ENCODE measurements at regions not wholly inside any gene's neighbourhood (a gene's known extent, or its start where the extent isn't known, plus 50 kb on each side); places are given as distances from the start of the nearest gene placed in this dataset.

DNA sequence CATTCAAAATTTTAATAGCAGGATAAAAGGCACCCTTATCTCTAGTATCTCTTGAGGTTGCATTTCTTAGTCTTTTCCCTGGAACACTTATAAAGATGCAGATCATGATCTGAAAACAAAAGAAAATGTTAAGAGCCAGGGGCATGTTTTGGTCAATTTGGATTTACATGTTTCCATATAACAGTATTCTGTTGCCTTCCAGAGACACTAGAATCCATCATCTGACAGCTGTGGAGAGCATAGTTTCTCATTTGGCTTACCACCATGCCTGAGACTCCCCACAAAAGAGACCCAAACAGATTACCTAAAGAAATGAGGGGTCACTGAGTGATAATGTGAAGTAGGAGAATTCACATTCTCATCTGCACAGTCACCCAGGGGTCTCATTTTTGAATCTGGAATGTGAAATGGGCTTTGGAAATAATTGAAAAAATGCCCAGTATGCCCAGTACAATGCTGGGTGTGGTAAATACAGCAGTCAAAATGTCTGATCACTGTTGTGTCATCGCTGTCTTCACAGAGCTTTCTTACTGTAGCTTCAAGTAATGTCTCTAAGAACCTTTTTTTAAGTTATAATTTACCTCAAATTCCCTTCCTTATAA, 79.9 kb upstream of the ZBTB20 start:
- no peak for TF ChIP-seq POLR2A (IDR thresholded peaks at IDR 0.05)
- TF ChIP-seq, protein P1, sequence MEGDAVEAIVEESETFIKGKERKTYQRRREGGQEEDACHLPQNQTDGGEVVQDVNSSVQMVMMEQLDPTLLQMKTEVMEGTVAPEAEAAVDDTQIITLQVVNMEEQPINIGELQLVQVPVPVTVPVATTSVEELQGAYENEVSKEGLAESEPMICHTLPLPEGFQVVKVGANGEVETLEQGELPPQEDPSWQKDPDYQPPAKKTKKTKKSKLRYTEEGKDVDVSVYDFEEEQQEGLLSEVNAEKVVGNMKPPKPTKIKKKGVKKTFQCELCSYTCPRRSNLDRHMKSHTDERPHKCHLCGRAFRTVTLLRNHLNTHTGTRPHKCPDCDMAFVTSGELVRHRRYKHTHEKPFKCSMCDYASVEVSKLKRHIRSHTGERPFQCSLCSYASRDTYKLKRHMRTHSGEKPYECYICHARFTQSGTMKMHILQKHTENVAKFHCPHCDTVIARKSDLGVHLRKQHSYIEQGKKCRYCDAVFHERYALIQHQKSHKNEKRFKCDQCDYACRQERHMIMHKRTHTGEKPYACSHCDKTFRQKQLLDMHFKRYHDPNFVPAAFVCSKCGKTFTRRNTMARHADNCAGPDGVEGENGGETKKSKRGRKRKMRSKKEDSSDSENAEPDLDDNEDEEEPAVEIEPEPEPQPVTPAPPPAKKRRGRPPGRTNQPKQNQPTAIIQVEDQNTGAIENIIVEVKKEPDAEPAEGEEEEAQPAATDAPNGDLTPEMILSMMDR (IDR thresholded peaks at IDR 0.05) = no peak
